ENCODE measurements at regions not wholly inside any gene's neighbourhood (a gene's known extent, or its start where the extent isn't known, plus 50 kb on each side); places are given as distances from the start of the nearest gene placed in this dataset.
A peak's percentile ranks its signal among the peaks of the same experiment; 100 is the strongest.
"Not testable (repeated sequence)": the region's sequence is repeated elsewhere in the genome, so short reads cannot be mapped to it uniquely, and the experiment has no call there.

GRCh38 chr16:52309446-52310416 lies 237.2 kb downstream of the TOX3 start:
- DNase-seq: no peak

DNA sequence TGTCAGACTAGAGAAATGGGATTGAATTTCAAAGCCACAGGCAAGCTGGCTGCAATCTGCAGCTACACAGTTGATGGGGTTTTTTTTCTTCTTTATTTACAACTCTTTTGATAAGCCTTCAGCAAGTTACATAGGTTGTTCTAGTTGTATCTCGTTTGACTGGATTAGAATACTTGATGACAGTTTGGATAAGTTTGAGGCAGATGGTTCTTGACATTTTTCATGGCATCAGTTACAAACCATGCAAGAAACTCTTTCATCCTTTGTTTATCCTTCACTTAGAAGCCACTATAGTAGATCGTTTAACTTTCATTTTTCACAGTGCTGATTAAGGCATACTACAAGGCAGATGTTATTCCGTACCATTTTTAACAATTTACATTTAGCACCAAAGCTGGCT lies 238.9 kb downstream of the TOX3 start:
- DNase-seq: no peak

GRCh38 chr16:52301026-52301425 lies 245.9 kb downstream of the TOX3 start:
- no peak for DNase-seq

DNA sequence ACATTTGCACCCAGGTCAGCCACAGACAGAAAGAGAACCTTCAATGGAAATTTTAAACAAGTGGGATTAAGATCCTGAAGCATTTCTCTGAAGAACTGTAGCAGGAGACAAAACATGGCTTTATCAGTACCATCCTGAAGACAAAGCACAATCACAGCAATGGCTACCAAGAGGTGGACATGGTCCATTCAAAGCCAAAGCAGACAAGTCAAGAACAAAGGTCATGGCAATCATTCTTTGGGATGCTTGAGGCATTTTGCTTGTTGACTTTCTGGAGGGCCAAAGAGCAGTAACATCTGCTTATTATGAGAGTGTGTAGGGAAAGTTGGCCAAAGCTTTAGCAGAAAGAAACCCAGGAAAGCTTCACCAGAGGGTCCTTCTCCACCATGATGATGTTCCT lies 248.2 kb downstream of the TOX3 start:
- DNase-seq: no peak

DNA sequence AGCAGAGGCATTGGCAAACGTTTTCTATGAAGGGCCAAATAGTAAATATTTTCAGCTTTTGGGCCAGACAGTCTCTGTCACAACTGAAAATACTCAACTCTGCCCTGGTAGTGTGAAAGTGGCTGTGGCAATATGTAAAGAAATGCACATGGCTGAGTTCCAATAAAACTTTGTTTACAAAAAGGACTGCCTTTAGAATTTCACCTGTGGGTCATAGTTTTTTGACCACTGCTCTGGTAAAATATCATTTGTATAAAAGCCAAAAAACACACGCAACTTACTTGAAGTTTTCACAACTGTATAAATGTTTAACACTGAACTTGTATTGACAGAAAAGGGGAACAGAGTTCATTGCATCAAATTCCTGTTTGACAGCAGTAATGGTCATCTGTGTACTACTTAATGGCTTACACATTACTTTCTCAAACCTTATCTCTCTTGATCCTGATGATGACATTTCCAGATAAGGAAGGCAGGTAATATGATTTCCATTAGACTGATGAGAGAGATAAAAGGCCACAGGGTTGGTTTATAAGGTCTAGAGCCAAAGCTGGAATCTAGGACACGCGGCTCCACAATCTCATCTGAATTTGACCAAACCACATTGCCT lies 250.1 kb downstream of the TOX3 start:
- DNase-seq: not testable (repeated sequence)

- no peak for DNase-seq
These were observed 250.9 kb downstream of the TOX3 start for GRCh38 chr16:52296076-52296475.

- no peak for DNase-seq
These were observed 252.3 kb downstream of the TOX3 start for GRCh38 chr16:52294660-52295059.

DNA sequence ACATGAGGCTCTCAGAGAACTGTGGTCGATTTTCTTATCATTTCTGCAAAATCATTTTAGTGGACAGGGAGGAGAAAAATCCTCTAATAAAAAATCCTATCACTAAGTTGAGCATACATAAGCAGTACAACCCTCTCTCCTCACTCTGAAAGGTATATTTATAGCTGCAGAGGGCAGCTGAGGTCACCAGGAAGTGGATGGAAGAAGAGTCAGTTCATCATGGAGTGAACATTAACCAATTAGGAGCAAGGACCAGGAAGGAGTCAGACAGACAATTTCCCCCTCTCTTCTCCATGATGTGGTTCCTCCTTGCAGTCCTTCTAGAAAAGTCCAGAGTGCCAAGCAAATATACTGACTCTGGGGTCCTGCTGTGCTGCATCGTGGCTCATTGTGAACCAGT lies 253.7 kb downstream of the TOX3 start:
- no peak for DNase-seq

GRCh38 chr16:52283584-52284375 lies 263.2 kb downstream of the TOX3 start:
- DNase-seq: no peak

- no peak for DNase-seq
These were observed 263.9 kb downstream of the TOX3 start for GRCh38 chr16:52283018-52283417.

DNA sequence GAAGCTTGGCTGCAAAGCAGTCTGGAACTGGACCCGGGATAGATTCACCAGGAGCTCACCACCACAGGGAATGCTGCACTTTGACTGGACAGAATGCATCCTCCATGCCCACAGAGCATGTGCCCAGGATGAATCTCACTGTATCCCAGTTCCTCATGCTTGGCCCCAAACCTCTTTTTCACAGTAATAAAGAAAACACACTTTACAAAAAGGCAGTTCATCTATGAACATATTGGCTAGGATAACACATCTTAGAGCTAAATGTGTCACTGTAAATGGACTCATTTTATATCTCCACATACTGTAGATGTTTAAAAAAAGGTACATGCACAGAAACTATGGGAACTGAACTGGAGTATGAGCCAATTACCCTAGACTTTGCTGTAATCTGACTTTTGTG lies 266.9 kb downstream of the TOX3 start:
- DNase-seq: no peak

DNA sequence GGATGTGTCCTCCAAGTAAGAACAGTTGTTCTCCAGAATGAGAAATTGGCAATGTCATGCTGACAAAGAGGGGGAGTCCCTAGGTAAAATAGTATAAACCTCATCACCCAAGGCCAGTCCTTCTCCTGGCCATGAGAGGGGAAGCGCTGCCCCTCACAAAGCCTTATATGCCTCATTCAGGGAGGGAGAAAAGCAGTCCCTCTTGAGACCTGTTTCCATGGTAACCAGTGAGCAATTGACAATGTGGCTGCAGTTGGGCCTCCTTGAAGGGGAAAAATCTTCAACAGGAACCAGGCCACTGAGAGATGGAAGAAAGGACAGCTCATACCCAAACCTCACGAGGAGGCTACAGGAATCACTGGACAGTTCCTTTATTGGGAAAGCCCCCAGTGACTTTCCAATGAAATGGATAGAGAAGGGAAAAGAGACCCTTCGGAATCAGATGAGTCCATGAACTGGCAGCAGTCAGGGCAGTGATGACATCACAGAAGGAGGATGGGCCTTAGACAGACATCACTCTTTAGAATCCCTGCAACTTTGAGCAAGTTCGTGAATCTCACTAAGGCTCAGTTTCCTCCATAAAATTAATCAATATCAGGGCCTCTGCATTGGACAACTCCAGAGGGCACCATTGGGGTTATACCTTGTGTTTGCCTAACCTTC lies 275.7 kb downstream of the TOX3 start:
- peak in 1 of 56 donors; percentile 6 for DNase-seq

GRCh38 chr16:52265446-52265861 lies 281.5 kb downstream of the TOX3 start:
- no peak for DNase-seq

DNA sequence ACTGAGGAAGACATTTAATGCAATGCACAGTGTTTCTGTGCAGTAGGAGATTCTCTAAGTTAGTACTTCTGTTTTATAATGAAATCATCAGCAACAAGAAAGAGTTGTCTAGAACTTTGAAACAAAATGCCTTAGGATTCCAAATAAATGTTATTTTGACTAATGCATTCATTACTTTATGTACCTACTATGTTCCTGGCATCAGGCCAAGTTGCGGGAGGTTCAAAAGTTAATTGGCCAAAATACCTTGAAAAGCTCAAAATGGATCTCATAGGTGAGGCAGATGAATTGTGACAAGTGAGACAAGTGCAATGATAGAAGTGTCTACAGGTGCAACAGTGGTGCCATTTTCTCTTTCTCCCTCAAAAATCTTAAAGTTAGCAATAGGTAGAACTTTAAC lies 289.4 kb downstream of the TOX3 start:
- DNase-seq: no peak

DNA sequence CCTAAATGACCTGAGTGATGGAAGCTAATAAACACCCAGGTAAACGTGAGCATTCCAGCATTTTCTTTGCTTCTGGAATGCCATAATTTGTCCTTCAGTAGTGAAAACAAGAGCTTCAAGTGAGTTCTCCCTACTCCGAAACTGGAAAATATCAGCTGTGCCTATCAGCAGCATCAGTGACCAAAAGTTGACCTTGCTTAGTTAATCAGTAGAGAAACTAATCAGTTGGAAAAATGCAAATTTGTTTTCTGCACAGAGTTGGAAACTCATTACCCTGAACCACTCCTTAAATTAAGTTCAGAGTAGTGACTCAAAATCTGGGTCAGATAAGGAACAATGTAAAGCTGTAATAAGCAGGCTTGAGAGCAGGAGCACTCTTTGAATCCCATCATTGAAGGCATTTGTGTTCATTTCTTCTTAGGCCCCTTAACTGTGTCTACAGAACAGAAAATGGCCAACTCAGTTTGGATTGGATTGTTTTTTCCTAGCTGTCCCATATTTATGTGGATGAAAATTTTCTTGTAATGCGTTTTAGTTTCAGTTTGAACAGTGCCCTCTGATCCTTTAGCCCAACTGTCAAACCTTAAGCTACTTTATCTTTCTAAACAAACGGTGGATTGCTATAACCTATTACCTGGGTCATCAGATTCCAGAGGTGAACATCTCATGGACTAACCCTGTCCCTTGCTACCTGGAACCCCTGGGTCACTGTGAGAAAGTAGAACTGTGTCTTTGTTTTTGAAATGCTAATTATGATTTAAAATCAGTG lies 290.4 kb downstream of the TOX3 start:
- no peak for DNase-seq

DNA sequence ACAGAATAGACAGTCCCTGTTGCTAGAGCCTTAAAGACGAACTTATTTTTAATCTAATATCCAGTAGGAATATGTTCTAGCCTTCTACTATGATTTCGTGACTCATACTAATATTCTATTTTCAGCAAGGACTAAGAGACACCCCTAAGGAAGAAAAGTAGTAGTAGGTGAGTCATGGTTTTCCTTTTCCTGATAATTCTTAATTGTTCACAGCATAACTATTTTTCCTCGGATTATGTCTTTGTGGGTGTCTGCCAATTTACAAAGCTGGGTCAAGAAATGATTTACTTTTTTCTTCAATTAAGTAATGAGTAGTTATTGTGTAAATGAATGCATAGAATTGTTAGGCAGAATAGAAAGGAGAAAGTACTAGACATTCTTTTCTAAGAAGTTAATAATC lies 292.2 kb downstream of the TOX3 start:
- no peak for DNase-seq

- DNase-seq: no peak
These were observed 294.3 kb downstream of the TOX3 start for GRCh38 chr16:52252680-52253079.

- peak in 6 of 56 donors; percentile 2 to 18 (median 6) for DNase-seq
These were observed 295.4 kb downstream of the TOX3 start for GRCh38 chr16:52251495-52251894.

DNA sequence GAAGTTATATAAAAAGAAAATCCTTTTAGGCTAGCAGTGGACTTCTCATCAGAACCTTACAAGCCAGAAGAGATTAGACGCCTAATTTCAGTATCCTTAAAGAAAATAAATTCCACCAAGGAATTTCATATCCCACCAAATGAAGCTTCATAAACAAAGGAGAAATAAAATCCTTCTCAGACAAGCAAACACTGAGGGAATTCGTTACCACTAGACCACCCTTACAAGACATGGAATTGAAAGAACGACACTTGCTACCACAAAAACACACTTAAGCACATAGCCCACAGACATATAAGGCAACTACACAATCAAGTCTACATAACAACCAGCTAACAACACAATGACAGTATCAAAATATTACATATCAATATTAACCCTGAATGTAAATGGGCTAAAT lies 299.2 kb downstream of the TOX3 start:
- no peak for DNase-seq

DNA sequence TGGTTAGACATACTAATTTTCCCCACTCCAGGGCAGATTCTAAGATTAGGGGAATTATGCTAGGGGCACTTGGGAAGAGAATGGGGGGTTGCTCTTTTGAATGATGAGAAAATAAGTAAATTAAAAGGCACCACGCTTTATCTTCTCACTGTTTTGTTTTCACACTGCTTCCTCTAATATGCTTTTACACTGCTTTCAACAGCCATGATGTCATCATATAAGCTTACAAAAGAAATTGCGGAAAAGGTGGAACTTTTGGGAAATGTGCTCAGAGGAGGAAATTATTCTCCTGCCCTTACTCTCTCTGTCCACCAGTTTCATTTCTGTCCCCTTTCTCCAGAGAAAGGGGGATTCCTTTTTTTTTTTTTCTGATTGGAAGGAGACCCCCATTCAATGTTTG lies 308.2 kb downstream of the TOX3 start:
- DNase-seq: no peak

DNA sequence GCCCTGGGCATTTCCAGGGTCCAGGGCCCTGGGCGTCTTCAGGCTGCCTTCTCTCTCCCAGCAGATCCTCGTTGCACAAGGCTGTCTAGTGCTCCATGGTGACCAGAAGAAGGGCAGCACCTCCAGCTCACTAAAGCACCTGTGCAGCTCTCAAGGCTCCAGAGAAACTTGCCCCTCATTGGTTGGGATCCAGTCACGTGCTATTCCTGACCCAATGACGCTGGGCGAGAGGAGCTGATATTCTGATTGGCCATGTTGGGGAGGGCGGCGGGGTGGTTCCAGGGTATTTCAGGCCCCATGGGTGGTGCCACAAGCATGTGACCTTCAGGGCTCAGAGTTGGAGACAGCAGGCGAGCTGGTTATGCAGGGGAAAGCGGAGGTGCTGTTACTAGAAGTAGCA lies 309.1 kb downstream of the TOX3 start:
- no peak for DNase-seq

Measured in nucleus accumbens (tissue), 56 donors.